GM23338 (cell line): ENCODE measurements at regions not wholly inside any gene's neighbourhood (a gene's known extent, or its start where the extent isn't known, plus 50 kb on each side); places are given as distances from the start of the nearest gene placed in this dataset.

Experiments
- ATAC-seq: fragments of 200-7000 bp; cut with Tn5 transposase; 3 replicates; pipeline ENCODE4 v1.9.1; 2020
- DNase-seq: peaks from one replicate; pipeline ENCODE4 v3.0.0-alpha.2; 2015; ENCODE audit warnings: low spot score
- H2AFZ ChIP-seq: fragments of 200-600 bp; sonication (generic); 2 replicates; pipeline ENCODE4 v1.8.0; 2016; ENCODE audit warnings: antibody characterized with exemption, mild to moderate bottlenecking, moderate library complexity
- H3F3A ChIP-seq: fragments of 200-600 bp; sonication (generic); replicated peaks from 2 replicates; pipeline ENCODE4 v1.8.0; 2017; ENCODE audit warnings: antibody characterized with exemption, mixed run types, low read depth
- H3K27ac ChIP-seq: fragments of 200-600 bp; sonication (generic); 2 replicates; pipeline ENCODE4 v1.6.1; 2016; ENCODE audit warnings: low read depth
- H3K27me3 ChIP-seq: fragments of 200-600 bp; sonication (generic); 2 replicates; pipeline ENCODE4 v1.8.0; 2016; ENCODE audit warnings: mild to moderate bottlenecking, mixed run types, moderate library complexity; ENCODE audit not compliant: insufficient read depth
- H3K36me3 ChIP-seq: fragments of 200-600 bp; sonication (generic); 2 replicates; pipeline ENCODE4 v1.8.0; 2016; ENCODE audit warnings: mild to moderate bottlenecking; ENCODE audit not compliant: insufficient read depth
- H3K4me1 ChIP-seq: fragments of 200-600 bp; sonication (generic); 2 replicates; pipeline ENCODE4 v1.8.0; 2016; ENCODE audit warnings: mild to moderate bottlenecking, moderate library complexity; ENCODE audit not compliant: insufficient read depth
- H3K4me2 ChIP-seq: fragments of 200-600 bp; sonication (generic); 2 replicates; pipeline ENCODE4 v1.7.1; 2017; ENCODE audit warnings: mixed run types
- H3K4me3 ChIP-seq: fragments of 200-600 bp; sonication (generic); 2 replicates; pipeline ENCODE4 v1.6.1; 2016; ENCODE audit warnings: mixed run types
- H3K79me2 ChIP-seq: fragments of 200-600 bp; sonication (generic); replicated peaks from 2 replicates; pipeline ENCODE4 v1.8.0; 2017; ENCODE audit warnings: mild to moderate bottlenecking; ENCODE audit not compliant: insufficient read depth
- H3K9me2 ChIP-seq: fragments of 200-600 bp; sonication (generic); 2 replicates; pipeline ENCODE4 v1.8.0; 2017; ENCODE audit not compliant: insufficient read depth
- H4K20me1 ChIP-seq: fragments of 200-600 bp; sonication (generic); replicated peaks from 2 replicates; pipeline ENCODE4 v1.8.0; 2017; ENCODE audit warnings: mild to moderate bottlenecking; ENCODE audit not compliant: insufficient read depth
- H3K27ac Mint-ChIP-seq: 2 replicates; pipeline ENCODE4 v1.8.0; 2020; ENCODE audit warnings: inconsistent platforms, mild to moderate bottlenecking, moderate library complexity, mixed read lengths
- H3K27me3 Mint-ChIP-seq: 3 replicates; pipeline ENCODE4 v1.8.0; 2022; ENCODE audit warnings: low read depth, mild to moderate bottlenecking, moderate library complexity, mixed read lengths, inconsistent platforms; ENCODE audit not compliant: insufficient read depth, poor library complexity
- H3K36me3 Mint-ChIP-seq: 3 replicates; pipeline ENCODE4 v1.8.0; 2021; ENCODE audit warnings: low read depth, mild to moderate bottlenecking, inconsistent platforms, moderate library complexity, mixed read lengths
- H3K4me1 Mint-ChIP-seq: 3 replicates; pipeline ENCODE4 v1.8.0; 2020; ENCODE audit warnings: mild to moderate bottlenecking, inconsistent platforms, mixed read lengths
- H3K4me3 Mint-ChIP-seq: 3 replicates; pipeline ENCODE4 v1.8.0; 2021; ENCODE audit warnings: moderate library complexity, mild to moderate bottlenecking, inconsistent platforms, mixed read lengths
- H3K9me3 Mint-ChIP-seq: 3 replicates; pipeline ENCODE4 v1.8.0; 2020; ENCODE audit warnings: moderate library complexity, mild to moderate bottlenecking, inconsistent platforms, mixed read lengths
- CREB1 ChIP-seq: fragments of 250-450 bp; sonication (Bioruptor Pico); IDR thresholded peaks from 2 replicates; pipeline ENCODE4 v1.5.0; 2020; ENCODE audit warnings: low read depth, mild to moderate bottlenecking, moderate library complexity
- EZH2 ChIP-seq: fragments of 200-600 bp; sonication (generic); IDR thresholded peaks from one replicate; pipeline ENCODE4 v1.8.0; 2017; ENCODE audit warnings: antibody characterized with exemption, mild to moderate bottlenecking, low read depth; ENCODE audit not compliant: unreplicated experiment
- EZH2phosphoT487 ChIP-seq: fragments of 200-600 bp; sonication (generic); IDR thresholded peaks from one replicate; pipeline ENCODE4 v1.8.1; 2018; ENCODE audit warnings: antibody characterized with exemption; ENCODE audit not compliant: unreplicated experiment
- JUNB ChIP-seq: IDR thresholded peaks from one replicate; pipeline ENCODE4 v1.6.1; 2016; ENCODE audit warnings: antibody characterized with exemption; ENCODE audit not compliant: unreplicated experiment
- NANOG ChIP-seq: IDR thresholded peaks from 2 replicates; pipeline ENCODE4 v1.6.1; 2016; ENCODE audit warnings: antibody characterized with exemption, borderline replicate concordance
- POLR2AphosphoS5 ChIP-seq: IDR thresholded peaks from 2 replicates; pipeline ENCODE4 v1.6.1; 2016; ENCODE audit warnings: antibody characterized with exemption, low read depth
- REST ChIP-seq: IDR thresholded peaks from one replicate; pipeline ENCODE4 v1.6.1; 2018; ENCODE audit warnings: antibody characterized with exemption; ENCODE audit not compliant: unreplicated experiment
- STAT1 ChIP-seq: IDR thresholded peaks from one replicate; pipeline ENCODE4 v1.6.1; 2016; ENCODE audit warnings: antibody characterized with exemption; ENCODE audit not compliant: unreplicated experiment
- ZNF114 ChIP-seq: fragments of 250-450 bp; sonication (Bioruptor Pico); IDR thresholded peaks from 2 replicates; pipeline ENCODE4 v1.5.0; 2020; ENCODE audit warnings: mild to moderate bottlenecking, moderate library complexity
- ZNF331 ChIP-seq: fragments of 250-450 bp; sonication (Bioruptor Pico); IDR thresholded peaks from 2 replicates; pipeline ENCODE4 v1.5.0; 2020; ENCODE audit warnings: low read depth, mild to moderate bottlenecking, moderate library complexity
- TF ChIP-seq, protein P1 (sequence below): fragments of 250-450 bp; sonication (Bioruptor Pico); IDR thresholded peaks from 2 replicates; pipeline ENCODE4 v1.5.0; 2020; ENCODE audit warnings: mild to moderate bottlenecking, moderate library complexity
- TF ChIP-seq, protein P2 (sequence below): IDR thresholded peaks from 2 replicates; pipeline ENCODE4 v1.6.1; 2016; ENCODE audit warnings: antibody characterized with exemption
- TF ChIP-seq, protein P3 (sequence below), 2 experiments: fragments of 200-600 bp in 1 of 2; sonication (generic) in 1 of 2; conservative IDR thresholded peaks; 2 replicates each; pipeline versions ENCODE4 v1.5.1 to v1.6.1; 2016 to 2017; ENCODE audit warnings: antibody characterized with exemption in 2 of 2, low read depth in 2 of 2, mild to moderate bottlenecking in 2 of 2, moderate library complexity in 1 of 2

GRCh38 chr11:39345834-39346442 is 2113.5 kb downstream of the LRRC4C start:
- no peaks in the 10 kb centered on the region for H3K36me3 Mint-ChIP-seq
- H3K4me2 ChIP-seq: no peak overlapping the region
- no peaks in the 10 kb centered on the region; the same call in 1 of the 2 replicates for H3K36me3 ChIP-seq

More at GRCh38 chr11:39345834-39346442, 2113.5 kb downstream of the LRRC4C start:
- DNase-seq: peak; percentile 2
- H3K4me3 Mint-ChIP-seq: no peak overlapping the region
- no peaks in the 10 kb centered on the region for H3K27me3 Mint-ChIP-seq
- no peaks in the 10 kb centered on the region for H4K20me1 ChIP-seq
- H3K27me3 ChIP-seq: no peaks in the 10 kb centered on the region
- no peak overlapping the region for H3K4me3 ChIP-seq
- H3K4me1 Mint-ChIP-seq: peaks cover 14% of the 10 kb centered on the region; the same call in 2 of the 3 replicates
- no peaks in the 10 kb centered on the region for H3K9me2 ChIP-seq
- H2AFZ ChIP-seq: peak overlapping the region; percentile 56
- H3K27ac Mint-ChIP-seq: no peak overlapping the region
- TF ChIP-seq NANOG (no peak), REST (no peak), JUNB (no peak), ZNF331 (no peak), CREB1 (CRISPR knock-in tag) (no peak), ZNF114 (CRISPR knock-in tag) (no peak), STAT1 (no peak), EZH2 (no peak), EZH2phosphoT487 (no peak), POLR2AphosphoS5 (no peak)
- TF ChIP-seq, protein P1, sequence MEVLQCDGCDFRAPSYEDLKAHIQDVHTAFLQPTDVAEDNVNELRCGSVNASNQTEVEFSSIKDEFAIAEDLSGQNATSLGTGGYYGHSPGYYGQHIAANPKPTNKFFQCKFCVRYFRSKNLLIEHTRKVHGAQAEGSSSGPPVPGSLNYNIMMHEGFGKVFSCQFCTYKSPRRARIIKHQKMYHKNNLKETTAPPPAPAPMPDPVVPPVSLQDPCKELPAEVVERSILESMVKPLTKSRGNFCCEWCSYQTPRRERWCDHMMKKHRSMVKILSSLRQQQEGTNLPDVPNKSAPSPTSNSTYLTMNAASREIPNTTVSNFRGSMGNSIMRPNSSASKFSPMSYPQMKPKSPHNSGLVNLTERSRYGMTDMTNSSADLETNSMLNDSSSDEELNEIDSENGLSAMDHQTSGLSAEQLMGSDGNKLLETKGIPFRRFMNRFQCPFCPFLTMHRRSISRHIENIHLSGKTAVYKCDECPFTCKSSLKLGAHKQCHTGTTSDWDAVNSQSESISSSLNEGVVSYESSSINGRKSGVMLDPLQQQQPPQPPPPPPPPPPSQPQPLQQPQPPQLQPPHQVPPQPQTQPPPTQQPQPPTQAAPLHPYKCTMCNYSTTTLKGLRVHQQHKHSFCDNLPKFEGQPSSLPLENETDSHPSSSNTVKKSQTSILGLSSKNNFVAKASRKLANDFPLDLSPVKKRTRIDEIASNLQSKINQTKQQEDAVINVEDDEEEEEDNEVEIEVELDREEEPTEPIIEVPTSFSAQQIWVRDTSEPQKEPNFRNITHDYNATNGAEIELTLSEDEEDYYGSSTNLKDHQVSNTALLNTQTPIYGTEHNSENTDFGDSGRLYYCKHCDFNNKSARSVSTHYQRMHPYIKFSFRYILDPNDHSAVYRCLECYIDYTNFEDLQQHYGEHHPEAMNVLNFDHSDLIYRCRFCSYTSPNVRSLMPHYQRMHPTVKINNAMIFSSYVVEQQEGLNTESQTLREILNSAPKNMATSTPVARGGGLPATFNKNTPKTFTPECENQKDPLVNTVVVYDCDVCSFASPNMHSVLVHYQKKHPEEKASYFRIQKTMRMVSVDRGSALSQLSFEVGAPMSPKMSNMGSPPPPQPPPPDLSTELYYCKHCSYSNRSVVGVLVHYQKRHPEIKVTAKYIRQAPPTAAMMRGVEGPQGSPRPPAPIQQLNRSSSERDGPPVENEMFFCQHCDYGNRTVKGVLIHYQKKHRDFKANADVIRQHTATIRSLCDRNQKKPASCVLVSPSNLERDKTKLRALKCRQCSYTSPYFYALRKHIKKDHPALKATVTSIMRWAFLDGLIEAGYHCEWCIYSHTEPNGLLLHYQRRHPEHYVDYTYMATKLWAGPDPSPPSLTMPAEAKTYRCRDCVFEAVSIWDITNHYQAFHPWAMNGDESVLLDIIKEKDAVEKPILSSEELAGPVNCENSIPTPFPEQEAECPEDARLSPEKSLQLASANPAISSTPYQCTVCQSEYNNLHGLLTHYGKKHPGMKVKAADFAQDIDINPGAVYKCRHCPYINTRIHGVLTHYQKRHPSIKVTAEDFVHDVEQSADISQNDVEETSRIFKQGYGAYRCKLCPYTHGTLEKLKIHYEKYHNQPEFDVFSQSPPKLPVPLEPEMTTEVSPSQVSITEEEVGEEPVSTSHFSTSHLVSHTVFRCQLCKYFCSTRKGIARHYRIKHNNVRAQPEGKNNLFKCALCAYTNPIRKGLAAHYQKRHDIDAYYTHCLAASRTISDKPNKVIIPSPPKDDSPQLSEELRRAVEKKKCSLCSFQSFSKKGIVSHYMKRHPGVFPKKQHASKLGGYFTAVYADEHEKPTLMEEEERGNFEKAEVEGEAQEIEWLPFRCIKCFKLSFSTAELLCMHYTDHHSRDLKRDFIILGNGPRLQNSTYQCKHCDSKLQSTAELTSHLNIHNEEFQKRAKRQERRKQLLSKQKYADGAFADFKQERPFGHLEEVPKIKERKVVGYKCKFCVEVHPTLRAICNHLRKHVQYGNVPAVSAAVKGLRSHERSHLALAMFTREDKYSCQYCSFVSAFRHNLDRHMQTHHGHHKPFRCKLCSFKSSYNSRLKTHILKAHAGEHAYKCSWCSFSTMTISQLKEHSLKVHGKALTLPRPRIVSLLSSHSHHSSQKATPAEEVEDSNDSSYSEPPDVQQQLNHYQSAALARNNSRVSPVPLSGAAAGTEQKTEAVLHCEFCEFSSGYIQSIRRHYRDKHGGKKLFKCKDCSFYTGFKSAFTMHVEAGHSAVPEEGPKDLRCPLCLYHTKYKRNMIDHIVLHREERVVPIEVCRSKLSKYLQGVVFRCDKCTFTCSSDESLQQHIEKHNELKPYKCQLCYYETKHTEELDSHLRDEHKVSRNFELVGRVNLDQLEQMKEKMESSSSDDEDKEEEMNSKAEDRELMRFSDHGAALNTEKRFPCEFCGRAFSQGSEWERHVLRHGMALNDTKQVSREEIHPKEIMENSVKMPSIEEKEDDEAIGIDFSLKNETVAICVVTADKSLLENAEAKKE (CRISPR knock-in tag): no peak
- TF ChIP-seq, protein P2, sequence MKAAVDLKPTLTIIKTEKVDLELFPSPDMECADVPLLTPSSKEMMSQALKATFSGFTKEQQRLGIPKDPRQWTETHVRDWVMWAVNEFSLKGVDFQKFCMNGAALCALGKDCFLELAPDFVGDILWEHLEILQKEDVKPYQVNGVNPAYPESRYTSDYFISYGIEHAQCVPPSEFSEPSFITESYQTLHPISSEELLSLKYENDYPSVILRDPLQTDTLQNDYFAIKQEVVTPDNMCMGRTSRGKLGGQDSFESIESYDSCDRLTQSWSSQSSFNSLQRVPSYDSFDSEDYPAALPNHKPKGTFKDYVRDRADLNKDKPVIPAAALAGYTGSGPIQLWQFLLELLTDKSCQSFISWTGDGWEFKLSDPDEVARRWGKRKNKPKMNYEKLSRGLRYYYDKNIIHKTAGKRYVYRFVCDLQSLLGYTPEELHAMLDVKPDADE: no peak
- TF ChIP-seq, protein P3, sequence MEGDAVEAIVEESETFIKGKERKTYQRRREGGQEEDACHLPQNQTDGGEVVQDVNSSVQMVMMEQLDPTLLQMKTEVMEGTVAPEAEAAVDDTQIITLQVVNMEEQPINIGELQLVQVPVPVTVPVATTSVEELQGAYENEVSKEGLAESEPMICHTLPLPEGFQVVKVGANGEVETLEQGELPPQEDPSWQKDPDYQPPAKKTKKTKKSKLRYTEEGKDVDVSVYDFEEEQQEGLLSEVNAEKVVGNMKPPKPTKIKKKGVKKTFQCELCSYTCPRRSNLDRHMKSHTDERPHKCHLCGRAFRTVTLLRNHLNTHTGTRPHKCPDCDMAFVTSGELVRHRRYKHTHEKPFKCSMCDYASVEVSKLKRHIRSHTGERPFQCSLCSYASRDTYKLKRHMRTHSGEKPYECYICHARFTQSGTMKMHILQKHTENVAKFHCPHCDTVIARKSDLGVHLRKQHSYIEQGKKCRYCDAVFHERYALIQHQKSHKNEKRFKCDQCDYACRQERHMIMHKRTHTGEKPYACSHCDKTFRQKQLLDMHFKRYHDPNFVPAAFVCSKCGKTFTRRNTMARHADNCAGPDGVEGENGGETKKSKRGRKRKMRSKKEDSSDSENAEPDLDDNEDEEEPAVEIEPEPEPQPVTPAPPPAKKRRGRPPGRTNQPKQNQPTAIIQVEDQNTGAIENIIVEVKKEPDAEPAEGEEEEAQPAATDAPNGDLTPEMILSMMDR (conservative IDR thresholded peaks at IDR 0.05; ENCODE audit: low read depth in 2 of 2): no peak
- no peaks in the 10 kb centered on the region for H3F3A ChIP-seq
- peaks cover 3% of the 10 kb centered on the region; the same call in 2 of the 3 replicates for H3K9me3 Mint-ChIP-seq
- H3K27ac ChIP-seq: no peak overlapping the region
- ATAC-seq: peak; percentile 43
- no peaks in the 10 kb centered on the region for H3K79me2 ChIP-seq
- H3K4me1 ChIP-seq: peaks cover 6% of the 10 kb centered on the region; the same call in 1 of the 2 replicates
